Eye (tissue), 1 donor: ENCODE measurements at regions not wholly inside any gene's neighbourhood (a gene's known extent, or its start where the extent isn't known, plus 50 kb on each side); places are given as distances from the start of the nearest gene placed in this dataset.
"Not testable (repeated sequence)": the region's sequence is repeated elsewhere in the genome, so short reads cannot be mapped to it uniquely, and the experiment has no call there.

ENCODE experiments used
- DNase-seq: peaks from one replicate; pipeline ENCODE4 v3.0.0-alpha.2; 2015

DNA sequence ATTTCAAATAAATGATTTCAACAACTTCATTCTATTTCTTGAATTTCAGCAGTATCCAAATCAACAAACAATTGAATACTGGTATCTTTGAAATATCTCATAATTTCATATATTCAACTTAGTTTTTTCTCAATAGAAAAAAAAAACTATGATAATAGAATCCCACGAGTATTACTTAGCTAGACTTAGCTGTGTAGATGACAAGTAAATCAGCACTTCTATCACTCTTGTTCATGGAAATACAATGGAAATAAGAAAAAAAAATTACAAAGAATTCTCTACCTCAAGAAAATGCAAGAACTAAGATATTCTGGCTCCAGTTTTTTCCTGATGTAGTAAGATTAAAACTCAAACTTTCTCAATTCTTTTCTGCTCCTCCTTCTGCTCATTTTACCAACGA is 256.2 kb upstream of the KYNU start:
- no peak for DNase-seq

DNA sequence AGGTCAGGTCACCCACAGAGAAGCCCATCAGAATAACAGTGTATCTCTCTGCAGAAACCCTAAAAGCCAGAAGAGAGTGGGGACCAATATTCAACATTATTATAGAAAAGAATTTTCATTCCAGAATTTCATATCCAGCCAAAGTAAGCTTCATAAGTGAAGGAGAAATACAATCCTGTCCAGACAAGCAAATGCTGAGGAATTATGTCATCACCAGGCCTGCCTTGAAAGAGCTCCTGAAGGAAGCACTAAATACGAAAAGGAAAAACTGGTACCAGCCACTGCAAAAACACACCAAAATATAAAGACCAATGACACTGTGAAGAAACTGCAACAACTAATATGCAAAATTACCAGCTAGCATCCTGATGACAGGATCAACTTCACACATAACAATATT is 260.0 kb upstream of the KYNU start:
- no peak for DNase-seq

DNA sequence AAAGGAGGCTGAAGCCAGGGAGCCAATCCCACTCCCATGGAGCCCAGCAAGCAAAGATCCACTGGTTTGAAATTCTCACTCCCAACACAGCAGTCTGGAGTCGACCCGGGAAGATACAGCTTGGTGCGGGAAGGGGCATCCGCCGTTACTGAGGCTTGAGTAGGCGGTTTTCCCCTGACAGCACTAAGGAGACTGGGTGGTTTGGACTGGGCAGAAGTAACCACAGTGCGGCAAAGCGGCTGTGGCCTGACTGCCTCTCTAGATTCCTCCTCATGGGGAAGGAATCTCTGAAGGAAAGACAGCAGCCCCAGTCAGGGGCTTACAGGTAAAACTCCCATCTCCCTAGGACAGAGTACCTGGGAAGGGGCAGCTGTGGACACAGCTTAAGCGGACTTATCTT is 261.6 kb upstream of the KYNU start:
- DNase-seq, result no peak

DNA sequence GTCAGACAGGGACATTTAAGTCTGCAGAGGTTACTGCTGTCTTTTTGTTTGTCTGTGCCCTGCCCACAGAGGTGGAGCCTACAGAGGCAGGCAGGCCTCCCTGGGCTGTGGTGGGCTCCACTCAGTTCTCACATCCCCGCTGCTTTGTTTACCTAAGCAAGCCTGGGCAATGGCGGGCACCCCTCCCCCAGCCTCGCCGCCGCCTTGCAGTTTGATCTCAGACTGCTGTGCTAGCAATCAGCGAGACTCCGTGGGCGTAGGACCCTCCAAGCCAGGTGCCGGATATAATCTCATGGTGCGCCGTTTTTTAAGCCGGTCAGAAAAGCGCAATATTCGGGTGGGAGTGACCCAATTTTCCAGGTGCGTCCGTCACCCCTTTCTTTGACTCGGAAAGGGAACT is 264.3 kb upstream of the KYNU start:
- DNase-seq, result not testable (repeated sequence)

DNA sequence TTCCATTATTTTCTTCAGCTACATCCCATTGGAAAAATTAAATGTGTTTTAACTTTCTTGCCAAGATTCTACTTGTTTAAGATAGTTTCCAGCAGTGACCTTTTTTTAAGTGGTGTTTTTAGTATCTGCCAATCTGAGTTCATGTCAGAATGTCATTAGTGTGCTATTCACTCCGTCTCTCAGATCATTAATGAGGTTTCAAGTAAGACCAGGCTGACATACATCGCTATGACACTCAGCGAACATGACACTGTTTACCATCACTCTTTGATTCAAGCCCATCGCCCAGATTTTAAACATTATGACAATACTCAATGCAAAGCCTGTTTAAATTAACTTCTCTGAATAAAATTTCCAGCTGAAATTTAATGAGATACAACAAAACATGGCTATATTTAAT is 272.0 kb upstream of the KYNU start:
- peak; percentile 85 for DNase-seq

DNA sequence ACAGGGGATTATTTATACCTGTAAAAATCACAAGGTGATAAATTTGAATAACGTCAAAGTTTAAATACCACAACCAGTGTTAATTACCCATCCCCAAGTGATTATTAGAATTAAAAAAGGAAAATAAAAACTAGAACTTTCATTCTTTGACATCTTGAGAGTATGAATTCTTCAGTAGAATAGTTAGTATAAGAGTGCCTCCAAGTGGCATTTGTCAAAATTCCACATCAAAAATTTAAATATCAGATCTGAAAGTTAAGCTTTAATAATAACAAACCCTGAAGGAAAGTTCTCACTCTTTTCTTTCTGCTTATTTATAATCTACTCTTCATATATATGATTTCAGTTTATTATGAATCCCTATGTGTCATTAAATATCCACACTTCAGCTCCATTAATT is 273.7 kb upstream of the KYNU start:
- DNase-seq, result peak; percentile 44

DNA sequence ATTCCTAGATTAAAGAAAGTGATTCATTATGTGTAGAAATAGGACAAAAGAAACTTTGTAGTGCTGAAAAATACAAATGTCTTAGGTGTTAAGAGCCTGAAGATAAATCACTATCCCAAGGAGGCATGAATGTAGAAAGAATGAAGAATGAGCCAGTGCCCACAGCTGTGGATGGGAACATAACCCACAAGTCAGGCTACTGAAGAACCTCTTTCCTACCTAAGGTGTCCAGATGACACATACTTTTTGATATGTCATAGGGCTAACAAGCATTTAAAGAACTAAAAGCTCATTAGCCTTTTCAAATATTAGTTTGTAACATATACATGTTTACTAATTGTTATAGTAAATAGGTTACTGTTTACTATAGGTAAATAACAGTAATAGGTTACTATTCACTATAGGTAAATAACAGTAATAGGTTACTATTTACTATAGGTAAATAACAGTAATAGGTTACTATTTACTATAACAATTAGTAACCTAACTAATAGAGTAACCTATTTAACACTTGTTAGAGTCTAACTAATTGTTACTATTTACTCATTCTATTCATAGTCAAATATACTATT is 275.0 kb upstream of the KYNU start:
- DNase-seq, result no peak

DNA sequence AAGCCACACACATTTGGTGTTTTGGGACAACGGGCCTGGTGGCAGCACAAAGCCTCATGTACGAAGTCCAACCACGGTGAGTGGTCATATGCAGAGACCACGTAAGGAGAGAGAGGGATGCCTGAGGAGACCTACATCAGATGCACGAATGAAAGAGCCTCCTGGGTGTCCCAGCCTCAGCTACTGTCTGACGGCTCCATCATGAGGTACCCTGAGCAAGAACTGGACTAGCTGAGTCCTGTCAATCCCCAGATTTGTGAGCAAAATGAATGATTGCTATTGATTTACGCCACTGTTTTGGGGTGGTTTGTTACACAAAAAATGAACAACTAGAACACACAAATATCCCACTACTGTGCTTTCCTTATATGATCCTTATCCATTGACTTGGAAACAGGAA is 275.7 kb upstream of the KYNU start:
- DNase-seq, result no peak

DNA sequence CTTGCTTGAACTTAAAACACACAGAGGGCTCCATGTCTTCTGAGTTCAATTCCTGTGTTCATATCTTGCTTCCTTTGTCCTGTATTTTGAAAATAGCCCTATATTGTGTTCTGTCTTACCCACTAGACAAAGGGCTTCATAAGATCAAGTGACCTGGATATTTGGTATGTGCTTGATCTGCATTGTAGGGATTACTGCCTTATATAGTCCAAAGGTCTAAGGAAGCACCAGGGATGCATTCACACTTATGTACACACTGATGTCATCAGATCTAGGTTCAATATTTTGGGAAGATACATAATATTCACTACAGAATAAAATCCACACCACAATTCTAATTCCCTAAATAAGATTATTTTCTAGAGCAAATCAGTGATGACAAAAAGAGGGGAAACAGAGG is 278.0 kb upstream of the KYNU start:
- DNase-seq, result no peak

DNA sequence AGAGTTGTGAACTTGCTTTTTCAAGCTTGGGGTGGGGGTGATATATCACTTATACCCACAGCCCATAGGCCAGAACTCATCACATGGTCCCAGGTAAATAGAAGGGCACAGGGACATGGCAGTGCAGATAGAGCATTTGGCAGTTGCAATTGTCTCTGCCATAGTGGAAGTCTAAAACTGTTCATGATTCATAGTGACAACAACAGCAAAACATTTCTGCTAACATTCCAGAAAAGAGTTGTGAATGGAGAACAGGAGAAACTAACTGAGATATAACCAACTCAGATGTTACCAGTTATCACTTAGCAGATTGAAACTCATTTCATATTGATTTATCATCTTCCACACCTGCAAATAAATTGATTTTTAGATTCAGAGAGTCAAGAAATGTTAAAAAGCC is 278.6 kb upstream of the KYNU start:
- DNase-seq, result no peak

DNA sequence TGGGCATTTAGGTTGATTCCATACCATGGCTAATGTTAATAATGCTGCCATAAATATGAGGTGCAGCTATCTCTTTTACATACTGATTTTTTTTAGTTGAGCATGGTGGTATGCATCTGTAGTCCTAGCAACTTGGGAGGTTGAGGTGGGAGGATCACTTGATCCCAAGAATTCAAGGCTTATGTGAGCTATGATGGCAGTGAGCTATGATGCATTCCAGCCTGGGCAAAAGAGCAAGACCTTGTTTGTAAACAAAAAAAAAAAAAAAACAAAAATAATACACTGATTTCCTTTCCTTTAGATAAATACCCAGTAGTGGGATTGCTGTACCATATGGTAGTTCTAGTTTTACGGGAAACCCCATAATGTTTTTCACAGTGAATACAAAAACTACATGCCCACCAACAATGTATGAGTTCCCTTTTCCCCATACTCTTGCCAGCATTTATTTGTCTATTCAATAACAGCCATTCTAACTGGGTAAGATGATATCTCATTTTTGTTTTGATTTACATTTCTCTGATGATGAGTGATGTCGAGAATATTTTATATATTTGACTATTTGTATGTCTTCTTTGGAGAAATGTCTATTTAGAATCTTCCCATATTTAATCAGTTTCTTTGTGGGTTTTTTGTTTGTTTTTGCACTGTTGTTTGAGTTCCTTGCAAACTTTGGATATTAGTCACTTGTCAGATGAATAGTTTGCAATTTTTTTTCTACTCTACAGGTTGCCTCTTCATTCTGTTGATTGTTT is 281.0 kb upstream of the KYNU start:
- no peak for DNase-seq

DNA sequence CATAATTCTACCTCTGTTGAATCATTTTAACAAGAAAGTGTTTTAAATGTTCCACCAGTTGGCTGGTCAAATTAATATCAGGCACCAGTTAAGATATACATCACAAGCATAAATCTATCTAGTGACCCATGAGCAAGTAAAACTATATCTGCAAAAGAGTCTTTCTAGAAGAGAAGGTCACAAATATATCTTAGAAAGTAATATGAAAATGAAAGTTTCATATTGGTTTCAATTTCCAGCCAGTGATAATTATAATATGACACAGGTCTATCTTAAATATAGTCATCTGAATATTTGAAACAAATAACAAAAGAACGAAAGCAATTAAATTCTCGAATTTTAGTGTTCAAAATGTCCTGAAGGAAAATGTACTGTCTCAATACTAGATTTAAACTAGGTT is 282.5 kb upstream of the KYNU start:
- DNase-seq, result no peak

DNA sequence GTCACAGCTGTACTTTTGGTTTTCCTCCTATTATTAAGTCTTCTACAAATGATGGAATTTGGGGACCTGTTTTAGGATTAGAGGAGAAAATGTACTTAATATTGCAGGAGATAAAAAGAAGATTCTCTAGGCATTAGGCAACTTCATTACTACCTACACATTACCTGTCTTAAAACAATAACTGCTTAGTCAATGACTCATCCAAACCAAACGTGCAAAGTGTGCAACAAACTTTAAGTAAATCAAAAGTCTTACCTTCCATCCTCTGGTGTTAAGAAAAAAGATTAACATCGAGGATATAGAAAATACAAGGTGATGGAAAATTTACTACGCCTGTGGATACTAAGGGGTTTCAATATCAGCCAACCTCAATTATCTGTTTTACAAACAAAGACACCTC is 285.3 kb upstream of the KYNU start:
- no peak for DNase-seq

DNA sequence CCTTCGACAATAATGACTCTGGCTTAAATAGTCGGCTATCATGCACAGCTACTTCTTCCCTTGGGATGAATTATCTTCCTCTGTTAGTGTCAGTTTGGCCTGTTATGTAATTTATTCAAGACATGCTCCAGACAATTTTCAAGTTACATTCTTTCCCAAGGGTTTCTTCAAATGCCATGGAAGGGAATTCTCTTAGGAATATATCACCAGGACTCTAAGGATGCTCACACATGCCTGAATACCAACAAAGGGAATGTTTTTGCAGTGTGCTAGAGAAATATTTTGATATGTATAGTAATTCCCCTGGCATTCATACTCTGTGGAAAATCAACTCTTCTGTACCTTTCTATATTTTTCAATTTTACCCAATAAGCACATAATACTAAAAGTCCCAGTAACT is 286.0 kb upstream of the KYNU start:
- DNase-seq, result no peak

DNA sequence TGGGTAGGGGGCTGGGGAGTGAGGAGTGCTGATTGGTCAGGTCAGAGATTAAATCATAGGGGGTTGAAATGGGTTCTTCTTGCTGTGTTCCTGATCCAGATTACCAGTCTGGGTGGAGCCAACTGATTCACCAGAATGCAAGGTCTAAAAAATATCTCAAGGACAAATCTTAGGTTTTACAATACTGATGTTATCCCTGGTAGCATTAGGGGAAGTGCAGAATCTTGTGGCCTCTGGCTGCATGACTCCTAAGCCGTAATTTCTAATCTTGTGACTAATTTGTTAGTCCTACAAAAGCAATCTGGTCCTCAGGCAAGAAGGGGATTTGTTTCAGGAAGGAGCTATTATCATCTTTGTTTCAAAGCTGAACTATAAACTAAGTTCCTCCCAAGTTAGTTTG is 289.2 kb upstream of the KYNU start:
- DNase-seq, result no peak

DNA sequence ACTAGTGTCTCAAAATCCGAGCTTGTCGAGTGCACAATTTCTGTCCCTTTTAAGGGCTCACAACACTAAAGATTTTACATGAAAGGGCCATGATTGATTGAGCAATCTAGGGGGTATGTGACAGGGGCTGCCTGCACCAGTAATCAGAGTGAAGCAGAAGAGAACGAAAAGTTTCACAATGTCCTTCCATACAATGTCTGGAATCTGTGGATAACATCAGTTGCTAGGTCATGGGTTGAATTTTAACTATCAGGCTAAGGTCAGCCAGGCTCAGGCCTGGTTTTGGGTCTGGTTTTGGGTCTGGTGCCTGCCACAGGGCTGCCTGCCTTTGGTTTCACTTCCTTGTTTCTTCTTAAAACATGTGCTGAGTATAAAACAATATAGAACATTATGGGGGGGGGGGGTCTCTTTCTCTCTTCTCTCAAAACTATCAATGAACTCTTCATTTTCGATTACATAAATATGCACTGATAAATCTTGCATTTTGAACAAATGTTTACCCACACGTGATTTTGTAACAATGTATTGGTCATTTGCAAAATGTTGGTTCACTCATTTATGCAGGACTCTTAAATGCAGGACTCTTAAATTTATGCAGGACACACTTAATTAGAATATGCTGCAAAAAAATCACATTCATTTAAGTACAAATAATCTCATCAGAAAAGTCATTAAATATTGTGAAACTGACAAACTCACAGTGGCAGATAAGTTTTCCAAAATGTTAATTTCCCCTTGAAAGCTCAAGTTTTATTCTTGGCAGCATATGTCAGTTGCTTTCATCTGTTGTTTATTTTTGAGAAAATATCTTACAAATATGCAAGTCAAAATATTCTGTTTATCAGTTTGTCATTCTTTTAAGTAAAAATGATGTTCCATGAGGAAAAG is 290.5 kb upstream of the KYNU start:
- no peak for DNase-seq

DNA sequence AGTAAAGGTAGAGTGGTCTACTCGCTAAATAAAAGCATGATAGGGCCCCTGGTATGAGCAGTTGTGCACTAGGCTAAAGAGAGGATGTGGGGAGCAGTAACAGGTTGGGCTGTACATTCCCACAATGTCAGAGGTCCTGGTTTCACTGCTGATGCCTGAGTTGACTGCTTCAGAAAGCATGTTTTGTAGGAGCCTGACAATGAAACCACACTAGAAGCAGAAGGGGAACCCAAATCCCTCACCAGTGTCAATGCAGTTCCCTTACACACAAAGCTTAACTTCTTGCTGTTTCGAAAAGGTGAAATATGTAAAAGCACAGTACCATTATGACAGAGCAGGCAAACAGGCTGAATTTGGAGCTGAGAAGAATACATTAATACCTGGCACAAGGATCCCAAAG is 291.7 kb upstream of the KYNU start:
- DNase-seq, result no peak

DNA sequence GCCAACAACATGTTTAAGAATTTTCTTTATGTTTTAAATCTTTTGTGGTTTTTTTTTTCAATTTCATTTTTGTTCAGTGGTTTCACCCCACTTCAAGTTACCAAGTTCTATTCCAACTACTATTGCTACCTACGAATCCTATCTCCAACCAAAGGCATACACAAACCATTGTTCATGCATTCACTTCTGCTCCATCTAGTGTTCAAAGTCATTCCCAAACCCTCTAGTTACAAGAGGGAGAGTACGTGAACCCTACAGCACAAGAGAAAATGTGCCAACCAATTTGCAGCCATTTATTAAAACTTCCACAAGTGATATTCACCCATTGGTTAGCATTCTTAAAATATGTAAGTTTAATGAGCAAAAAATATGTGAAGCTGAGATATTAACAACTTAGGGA is 295.1 kb upstream of the KYNU start:
- no peak for DNase-seq

DNA sequence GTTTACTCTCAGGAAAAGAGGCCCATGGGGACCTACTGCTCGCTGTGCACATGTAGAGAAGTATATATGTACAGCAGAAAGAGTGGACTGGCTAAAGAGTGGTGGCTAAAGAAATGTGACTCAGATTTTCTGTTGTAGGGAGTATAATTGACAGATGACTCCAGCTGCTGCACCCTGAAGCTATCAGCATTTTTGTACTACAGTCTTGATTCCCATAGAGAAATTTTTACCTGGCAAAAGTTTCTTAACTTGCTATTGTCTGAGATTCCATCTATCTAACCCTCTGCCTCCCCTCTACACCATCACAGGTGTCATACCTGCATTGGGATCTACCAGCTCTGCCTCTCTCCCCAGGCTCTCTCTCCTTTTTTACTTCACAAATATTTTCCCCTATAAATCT is 296.0 kb upstream of the KYNU start:
- no peak for DNase-seq

DNA sequence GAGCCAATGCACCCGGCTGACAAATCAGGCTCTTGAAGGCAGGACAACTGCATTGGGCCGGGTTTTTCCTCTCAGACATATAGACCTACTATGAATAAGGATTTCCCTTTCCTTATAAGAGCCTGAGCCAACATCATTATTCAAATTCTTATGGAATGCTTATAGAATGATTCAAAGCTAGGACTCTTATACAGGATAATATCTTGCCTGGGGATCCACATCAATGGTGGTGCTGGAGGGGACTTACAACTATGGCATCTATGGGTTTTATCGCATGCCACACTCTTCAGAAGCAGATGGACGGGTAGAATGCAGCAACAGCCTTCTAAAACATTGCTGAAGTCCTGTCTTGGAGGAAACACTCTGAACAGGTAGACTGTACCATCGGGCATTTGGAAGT is 296.8 kb upstream of the KYNU start:
- no peak for DNase-seq

DNA sequence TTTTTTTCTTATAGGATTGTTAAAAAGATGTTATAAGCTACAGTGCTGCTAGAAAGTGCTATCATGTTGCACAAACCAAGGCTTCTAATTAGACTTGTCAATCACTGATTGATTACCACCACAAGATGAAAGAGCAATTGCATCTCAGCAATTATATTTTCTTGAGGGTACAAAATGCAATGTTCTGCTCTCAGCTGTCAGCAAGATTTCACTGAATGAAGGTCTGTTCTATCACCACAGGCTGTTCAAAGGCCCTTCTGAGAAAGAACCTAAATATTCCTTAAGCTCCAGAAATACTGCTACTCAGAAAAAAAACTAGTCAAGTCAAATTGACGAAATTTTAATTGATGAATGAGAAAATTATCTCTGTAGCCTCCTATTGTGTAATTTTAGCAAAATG is 301.9 kb upstream of the KYNU start:
- no peak for DNase-seq

DNA sequence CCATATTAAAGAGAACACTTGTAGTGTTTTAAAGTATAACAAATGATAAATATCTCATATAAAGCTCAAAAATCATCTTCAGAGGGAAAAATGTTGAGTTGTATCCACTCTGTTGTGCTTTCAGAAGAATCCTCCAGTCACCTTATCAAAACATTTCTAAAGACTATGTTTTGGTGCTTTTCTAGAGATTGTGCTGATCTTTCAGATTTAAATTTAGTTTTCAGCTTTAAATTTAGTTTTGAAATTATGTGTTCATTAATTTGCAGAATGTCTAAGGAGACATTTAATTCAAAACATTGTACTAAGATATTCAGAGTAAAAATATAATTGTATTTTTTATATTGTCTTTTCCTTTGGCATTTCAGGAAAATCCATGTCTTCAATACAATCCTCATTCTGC is 303.1 kb upstream of the KYNU start:
- no peak for DNase-seq

DNA sequence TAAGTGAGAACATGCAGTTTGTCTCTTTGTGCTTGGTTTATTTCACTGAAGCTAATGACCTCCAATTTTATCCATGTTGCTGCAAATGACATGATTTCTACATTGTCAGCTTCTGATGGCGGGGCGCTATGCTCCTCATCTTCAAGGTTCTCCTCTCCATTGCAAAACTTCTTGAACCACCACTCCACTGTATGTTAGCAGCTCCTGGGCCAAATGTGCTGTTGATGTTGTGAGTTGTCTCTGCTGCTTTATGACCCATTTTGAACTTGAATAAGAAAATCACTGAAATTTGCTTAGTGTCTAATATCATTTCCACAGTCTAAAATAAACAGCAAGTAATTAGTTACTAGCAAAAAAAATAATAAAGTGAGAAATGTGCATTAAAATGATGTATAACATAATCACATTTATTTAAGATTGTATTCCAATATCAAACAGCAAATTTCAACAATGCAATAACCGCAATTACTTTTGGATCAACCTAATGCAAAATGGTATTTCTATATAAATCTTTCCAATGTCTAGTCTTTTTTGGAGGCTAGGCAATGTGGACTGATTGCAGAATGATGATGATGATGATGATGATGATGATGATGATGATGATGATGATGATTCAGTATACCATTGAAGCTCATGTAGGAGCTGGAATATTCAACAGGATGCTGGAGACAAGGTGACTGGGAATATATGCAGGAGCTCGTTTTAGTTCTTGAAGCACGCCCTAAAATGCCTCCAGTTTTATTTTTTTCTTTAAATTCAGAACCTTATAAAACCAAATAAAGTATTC is 304.9 kb upstream of the KYNU start:
- DNase-seq, result no peak
